HCT116 (cell line): ENCODE measurements at regions not wholly inside any gene's neighbourhood (a gene's known extent, or its start where the extent isn't known, plus 50 kb on each side); places are given as distances from the start of the nearest gene placed in this dataset.

Experiments used
- ATAC-seq: fragments of 200-7000 bp; cut with Tn5 transposase; 2 replicates; pipeline ENCODE4 v1.9.1; 2020; ENCODE audit warnings: mild to moderate bottlenecking, moderate library complexity
- BruUV-seq: library from RNA; stranded (reverse); fragments of 400-500 nt; replicated peaks from 2 replicates; lab custom pipeline; 2021; lab: Mats Ljungman, UMichigan
- CTCF ChIA-PET: fragments of 300-600 bp; sonication (Branson Sonifier 250); formaldehyde crosslinking; loops from one replicate; lab custom pipeline; 2021; ENCODE audit warnings: antibody characterized with exemption; lab: Charles Lee
- POLR2A ChIA-PET: fragments of 300-600, 350-600 bp; sonication (Branson Sonifier 250); formaldehyde crosslinking; loops from one replicate; lab custom pipeline; 2021; ENCODE audit warnings: antibody characterized with exemption; lab: Charles Lee
- RAD21 ChIA-PET, 2 experiments: fragments of 300-600 bp; sonication (Branson Sonifier 250); formaldehyde crosslinking; loops; one replicate each; lab custom pipeline; 2023; ENCODE audit warnings: low total read pairs in 2 of 2; ENCODE audit not compliant: uncharacterized antibody in 2 of 2, unreplicated experiment in 2 of 2, low non-redundant PET in 1 of 2; lab: Charles Lee
- DNase-seq: peaks from one replicate; pipeline ENCODE4 v3.0.0-alpha.2; 2010; ENCODE audit warnings: low read depth, low spot score
- H2AFZ ChIP-seq: fragments of 200-600 bp; shearing (Covaris generic), sonication (generic); 2 replicates; pipeline ENCODE4 v1.6.1; 2017; ENCODE audit warnings: low read depth, mixed run types, mixed read lengths, antibody characterized with exemption, low read length; ENCODE audit not compliant: poor library complexity, severe bottlenecking
- H3K27ac ChIP-seq: 2 replicates; pipeline ENCODE4 v1.5.1; 2012; ENCODE audit warnings: low read depth, low read length
- H3K27me3 ChIP-seq: fragments of 200-600 bp; sonication (generic); 2 replicates; pipeline ENCODE4 v1.6.1; 2016; ENCODE audit warnings: mixed run types, low read length, mixed read lengths; ENCODE audit not compliant: insufficient read depth
- H3K36me3 ChIP-seq, 2 experiments: fragments of 200-500 bp in 1 of 2; fragments of 200-600 bp in 1 of 2; sonication (Bioruptor generic) in 1 of 2; sonication (generic) in 1 of 2; 2 replicates each; pipeline versions ENCODE4 v1.5.1 to v1.6.1; 2014 to 2016; ENCODE audit warnings: low read length in 2 of 2, inconsistent platforms in 1 of 2, mixed read lengths in 1 of 2, mixed run types in 1 of 2; ENCODE audit not compliant: insufficient read depth in 2 of 2, control insufficient read depth in 1 of 2
- H3K4me1 ChIP-seq, 2 experiments: fragments of 200-600 bp in 1 of 2; sonication (generic) in 1 of 2; 2 replicates each; pipeline versions ENCODE4 v1.5.1 to v1.6.1; 2012 to 2017; ENCODE audit warnings: low read length in 2 of 2, inconsistent platforms in 1 of 2, mild to moderate bottlenecking in 1 of 2, mixed read lengths in 1 of 2, mixed run types in 1 of 2, moderate library complexity in 1 of 2; ENCODE audit not compliant: insufficient read depth in 2 of 2, control insufficient read depth in 1 of 2
- H3K4me2 ChIP-seq: fragments of 200-600 bp; sonication (generic); 2 replicates; pipeline ENCODE4 v1.6.1; 2017; ENCODE audit warnings: mixed run types, low read length, mixed read lengths
- H3K4me3 ChIP-seq, 2 experiments: fragments of 200-600 bp in 1 of 2; sonication (generic) in 1 of 2; replicated peaks in 1 of 2; 2 replicates each; pipeline ENCODE4 v1.5.1; 2011 to 2016; ENCODE audit warnings: low read length in 2 of 2, control low read depth in 1 of 2, low read depth in 1 of 2, mild to moderate bottlenecking in 1 of 2, mixed read lengths in 1 of 2, mixed run types in 1 of 2
- H3K79me2 ChIP-seq: fragments of 200-600 bp; sonication (generic); 2 replicates; pipeline ENCODE4 v1.6.1; 2017; ENCODE audit warnings: mild to moderate bottlenecking, mixed run types, low read length, moderate library complexity, mixed read lengths; ENCODE audit not compliant: insufficient read depth
- H3K9ac ChIP-seq: fragments of 200-600 bp; sonication (generic); 2 replicates; pipeline ENCODE4 v1.6.1; 2016; ENCODE audit warnings: low read length, mixed read lengths
- H3K9me2 ChIP-seq: fragments of 200-600 bp; sonication (generic), shearing (Covaris generic); 2 replicates; pipeline ENCODE4 v1.6.1; 2017; ENCODE audit warnings: mixed run types, mild to moderate bottlenecking, moderate library complexity; ENCODE audit not compliant: insufficient read depth
- H3K9me3 ChIP-seq, 2 experiments: fragments of 200-500 bp in 1 of 2; fragments of 200-600 bp in 1 of 2; sonication (Bioruptor generic) in 1 of 2; sonication (generic) in 1 of 2; 2 replicates each; pipeline ENCODE4 v1.6.1; 2014 to 2017; ENCODE audit warnings: low read length in 2 of 2, mixed read lengths in 2 of 2, inconsistent platforms in 1 of 2, low read depth in 1 of 2, mild to moderate bottlenecking in 1 of 2, mixed run types in 1 of 2, moderate library complexity in 1 of 2; ENCODE audit not compliant: control insufficient read depth in 1 of 2, insufficient read depth in 1 of 2
- H4K20me1 ChIP-seq: fragments of 200-600 bp; sonication (generic), shearing (Covaris generic); 2 replicates; pipeline ENCODE4 v1.6.1; 2017; ENCODE audit warnings: mixed run types, mild to moderate bottlenecking, moderate library complexity; ENCODE audit not compliant: insufficient read depth
- EGR1 ChIP-seq: IDR thresholded peaks from 2 replicates; pipeline ENCODE4 v1.6.1; 2012; ENCODE audit warnings: low read depth
- ELF1 ChIP-seq: IDR thresholded peaks from 2 replicates; pipeline ENCODE4 v1.6.1; 2012; ENCODE audit warnings: low read depth, borderline replicate concordance
- EZH2 ChIP-seq: fragments of 200-600 bp; sonication (generic); IDR thresholded peaks from 2 replicates; pipeline ENCODE4 v1.6.1; 2017; ENCODE audit warnings: antibody characterized with exemption, mixed run types
- EZH2phosphoT487 ChIP-seq: fragments of 200-600 bp; IDR thresholded peaks from 2 replicates; pipeline ENCODE4 v1.6.1; 2018; ENCODE audit warnings: antibody characterized with exemption, borderline replicate concordance
- SIN3A ChIP-seq: IDR thresholded peaks from 2 replicates; pipeline ENCODE4 v1.6.1; 2012; ENCODE audit warnings: low read depth
- SP1 ChIP-seq: IDR thresholded peaks from 2 replicates; pipeline ENCODE4 v1.6.1; 2012; ENCODE audit warnings: low read depth
- SRF ChIP-seq: IDR thresholded peaks from 2 replicates; pipeline ENCODE4 v1.6.1; 2012; ENCODE audit warnings: low read depth
- YY1 ChIP-seq: IDR thresholded peaks from 2 replicates; pipeline ENCODE4 v1.6.1; 2011; ENCODE audit warnings: low read length, low read depth, moderate library complexity, mild to moderate bottlenecking; ENCODE audit not compliant: insufficient replicate concordance; ENCODE audit errors: extremely low read depth
- ZBTB33 ChIP-seq: IDR thresholded peaks from 2 replicates; pipeline ENCODE4 v1.6.1; 2011; ENCODE audit warnings: mild to moderate bottlenecking, low read length, moderate library complexity; ENCODE audit not compliant: insufficient replicate concordance; ENCODE audit errors: extremely low read depth
- ZNF274 ChIP-seq: fragments of 200-500 bp; sonication (Bioruptor generic); IDR thresholded peaks from 2 replicates; pipeline ENCODE4 v1.6.1; 2014; ENCODE audit warnings: mild to moderate bottlenecking, low read depth, low read length, inconsistent platforms
- intact Hi-C: fragments of 100-400 bp; cut with micrococcal nuclease; formaldehyde crosslinking; loops from 2 replicates; pipeline ENCODE4 v1.10.0; 2022

- intact Hi-C loops, result no loop called here
- Histone ChIP-seq H3K4me1 (no peaks in the 10 kb centered on the region), H4K20me1 (no peaks in the 10 kb centered on the region), H3K27ac (no peak overlapping the region), H3K27me3 (no peaks in the 10 kb centered on the region; the same call in 1 of the 2 replicates), H3K4me3 (no peak overlapping the region), H3K9me2 (no peaks in the 10 kb centered on the region), H3K79me2 (no peaks in the 10 kb centered on the region), H3K9ac (no peak overlapping the region), H3K4me2 (no peak overlapping the region), H3K9me3 (no peaks in the 10 kb centered on the region), H3K36me3 (no peaks in the 10 kb centered on the region), H2AFZ (no peak overlapping the region)
- ChIA-PET RAD21 (no interaction called here), CTCF (no interaction called here), POLR2A (no interaction called here)
- TF ChIP-seq ZBTB33 (no peak), YY1 (no peak), ZNF274 (no peak), ELF1 (no peak), EGR1 (no peak), SRF (no peak), EZH2 (no peak), SP1 (no peak)
- no TSS peak for BruUV-seq
- ATAC-seq (no peak), DNase-seq (no peak)
Observed at GRCh38 chr13:76307142-76307541, 579.1 kb downstream of the KCTD12 start.

- no peaks in the 10 kb centered on the region for H4K20me1 ChIP-seq
- H3K4me3 ChIP-seq, result no peak overlapping the region
- ATAC-seq (no peak), DNase-seq (no peak)
- no peak overlapping the region for H2AFZ ChIP-seq
- intact Hi-C loops, result no loop called here
- ChIA-PET CTCF (no interaction called here), RAD21 (no interaction called here), POLR2A (no interaction called here)
- H3K9me2 ChIP-seq, result no peaks in the 10 kb centered on the region
- no peaks in the 10 kb centered on the region for H3K27me3 ChIP-seq
- no peak overlapping the region for H3K4me2 ChIP-seq
- H3K4me1 ChIP-seq, result no peaks in the 10 kb centered on the region
- no peaks in the 10 kb centered on the region for H3K9me3 ChIP-seq
- H3K27ac ChIP-seq, result no peak overlapping the region
- H3K79me2 ChIP-seq, result no peaks in the 10 kb centered on the region
- H3K9ac ChIP-seq, result no peak overlapping the region
- H3K36me3 ChIP-seq, result no peaks in the 10 kb centered on the region
- BruUV-seq, result no TSS peak
- no peak for TF ChIP-seq EGR1
- no peak for TF ChIP-seq EZH2phosphoT487
- no peak for TF ChIP-seq YY1
- no peak for TF ChIP-seq SIN3A
Observed at GRCh38 chr13:76300688-76301087, 585.5 kb downstream of the KCTD12 start.
